LNCAP (cell line): ENCODE measurements at regions not wholly inside any gene's neighbourhood (a gene's known extent, or its start where the extent isn't known, plus 50 kb on each side); places are given as distances from the start of the nearest gene placed in this dataset.
A peak's percentile ranks its signal among the peaks of the same experiment; 100 is the strongest.

ENCODE experiments used
- TF ChIP-seq, protein P1 (sequence below): fragments of 450-650 bp; IDR thresholded peaks from 2 replicates; pipeline ENCODE4 v1.5.1; 2017; ENCODE audit warnings: mild to moderate bottlenecking

DNA sequence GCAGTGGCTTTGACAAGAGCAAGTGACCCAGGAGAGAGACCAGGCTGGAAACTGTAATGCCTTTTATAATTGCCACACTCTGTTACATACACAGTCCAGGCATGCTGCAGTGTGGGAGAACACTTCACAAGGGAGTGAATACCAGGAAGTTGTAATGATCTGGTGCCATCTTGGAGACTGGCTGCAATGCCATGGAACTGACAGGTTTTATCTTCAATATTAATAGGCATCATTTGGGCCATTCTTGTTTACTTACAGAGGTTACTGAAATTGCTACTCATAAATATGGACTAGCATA is 274.3 kb downstream of the AUH start:
- TF ChIP-seq, protein P1, sequence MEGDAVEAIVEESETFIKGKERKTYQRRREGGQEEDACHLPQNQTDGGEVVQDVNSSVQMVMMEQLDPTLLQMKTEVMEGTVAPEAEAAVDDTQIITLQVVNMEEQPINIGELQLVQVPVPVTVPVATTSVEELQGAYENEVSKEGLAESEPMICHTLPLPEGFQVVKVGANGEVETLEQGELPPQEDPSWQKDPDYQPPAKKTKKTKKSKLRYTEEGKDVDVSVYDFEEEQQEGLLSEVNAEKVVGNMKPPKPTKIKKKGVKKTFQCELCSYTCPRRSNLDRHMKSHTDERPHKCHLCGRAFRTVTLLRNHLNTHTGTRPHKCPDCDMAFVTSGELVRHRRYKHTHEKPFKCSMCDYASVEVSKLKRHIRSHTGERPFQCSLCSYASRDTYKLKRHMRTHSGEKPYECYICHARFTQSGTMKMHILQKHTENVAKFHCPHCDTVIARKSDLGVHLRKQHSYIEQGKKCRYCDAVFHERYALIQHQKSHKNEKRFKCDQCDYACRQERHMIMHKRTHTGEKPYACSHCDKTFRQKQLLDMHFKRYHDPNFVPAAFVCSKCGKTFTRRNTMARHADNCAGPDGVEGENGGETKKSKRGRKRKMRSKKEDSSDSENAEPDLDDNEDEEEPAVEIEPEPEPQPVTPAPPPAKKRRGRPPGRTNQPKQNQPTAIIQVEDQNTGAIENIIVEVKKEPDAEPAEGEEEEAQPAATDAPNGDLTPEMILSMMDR = no peak

DNA sequence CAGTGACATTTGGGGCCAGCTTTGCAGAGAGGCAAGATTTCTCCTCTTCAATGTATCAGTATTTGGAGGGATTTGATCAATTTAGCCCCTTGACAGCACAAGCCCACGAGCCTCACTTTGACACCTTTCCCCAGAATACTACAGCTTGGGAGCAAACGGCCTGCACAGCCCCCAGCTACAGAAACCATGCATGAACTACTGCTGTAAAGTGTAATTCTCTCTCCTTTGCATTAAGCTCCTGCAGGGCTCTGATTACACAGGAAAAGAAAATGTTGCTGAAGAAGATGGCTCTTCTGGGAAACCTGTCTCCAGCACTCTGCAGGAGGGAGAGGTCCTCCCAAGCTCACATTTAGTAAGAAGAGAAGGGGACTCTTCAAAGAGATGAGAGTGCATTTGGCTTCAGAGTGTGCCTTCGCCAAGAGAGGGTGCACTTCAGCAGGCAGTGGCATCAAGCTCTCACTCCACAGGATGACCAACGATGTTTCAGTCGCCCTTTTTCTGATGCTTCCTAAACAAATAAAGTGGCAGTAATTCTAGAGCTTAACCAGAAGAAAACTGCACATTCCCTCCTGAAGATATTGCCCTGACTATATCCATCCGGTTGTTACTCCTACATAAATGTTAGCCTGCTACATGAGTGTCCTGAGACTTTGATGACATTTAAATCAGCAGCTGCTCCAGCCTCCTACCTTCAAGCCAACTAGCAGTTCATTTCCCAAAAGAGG is 272.2 kb downstream of the AUH start:
- TF ChIP-seq, protein P1 = peak; percentile 40; the same call in 1 of the 2 replicates

DNA sequence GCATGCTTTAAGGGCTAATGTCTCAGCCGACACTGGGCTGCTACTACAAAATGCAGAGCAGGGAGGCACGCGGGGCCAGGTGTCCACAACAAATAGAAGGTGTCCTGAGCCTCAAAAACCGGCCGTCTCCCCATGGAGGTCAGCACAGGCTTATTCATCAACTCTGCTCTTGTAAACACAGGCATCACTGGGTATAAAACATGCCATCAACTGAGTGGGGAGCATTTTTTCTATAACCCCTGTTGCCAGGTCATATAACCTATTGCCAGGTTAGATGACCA is 271.6 kb downstream of the AUH start:
- TF ChIP-seq, protein P1 = no peak

DNA sequence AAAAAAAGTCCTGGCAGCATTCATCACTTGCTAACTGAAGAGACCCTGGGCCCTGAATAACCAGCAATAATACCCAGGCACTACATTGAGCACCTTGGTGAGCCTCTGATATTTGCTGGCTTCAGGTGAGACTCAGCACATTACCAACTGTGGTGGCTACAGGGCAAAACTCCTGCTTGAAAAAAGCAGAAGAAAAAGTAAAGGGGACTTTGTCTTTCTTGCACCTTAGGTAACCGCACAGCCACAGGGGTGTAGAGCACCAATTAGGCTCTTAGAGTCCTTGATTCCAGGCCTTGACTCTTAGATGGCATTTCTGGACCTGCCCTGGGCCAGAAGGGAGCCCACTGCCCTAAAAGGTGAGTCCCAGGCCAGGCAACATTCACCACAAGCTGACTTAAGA is 269.5 kb downstream of the AUH start:
- TF ChIP-seq, protein P1 = no peak

DNA sequence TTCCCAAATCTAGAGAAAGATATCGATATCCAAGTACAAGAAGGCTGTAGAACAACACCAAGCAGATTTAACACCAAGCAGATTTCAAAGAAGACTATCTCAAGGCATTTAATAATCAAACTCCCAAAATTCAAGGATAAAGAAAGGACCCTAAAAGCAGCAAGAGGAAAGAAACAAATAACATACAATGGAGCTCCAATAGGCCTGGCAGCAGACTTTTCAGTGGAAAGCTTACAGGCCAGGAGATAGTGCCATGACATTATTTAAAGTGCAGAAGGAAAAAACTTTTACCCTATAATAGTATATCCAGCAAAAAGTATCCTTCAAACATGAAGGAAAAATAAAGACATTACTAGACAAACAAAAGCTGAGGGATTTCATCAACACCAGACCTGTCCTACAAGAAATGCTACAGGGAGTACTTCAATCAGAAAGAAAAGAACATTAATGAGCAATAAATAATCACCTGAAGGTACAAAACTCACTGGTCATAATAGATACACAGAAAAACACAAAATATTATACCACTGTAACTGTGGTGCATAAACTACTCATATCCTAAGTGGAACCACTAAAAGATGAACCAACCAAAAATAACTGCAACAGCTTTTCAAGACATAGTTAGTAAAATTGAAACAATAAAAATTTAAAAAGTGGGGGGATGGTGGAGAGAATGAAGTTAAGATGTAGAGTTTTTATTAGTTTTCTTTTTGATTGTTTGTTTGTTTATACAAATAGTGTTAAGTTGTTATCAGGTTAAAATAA is 267.2 kb downstream of the AUH start:
- TF ChIP-seq, protein P1 = no peak

DNA sequence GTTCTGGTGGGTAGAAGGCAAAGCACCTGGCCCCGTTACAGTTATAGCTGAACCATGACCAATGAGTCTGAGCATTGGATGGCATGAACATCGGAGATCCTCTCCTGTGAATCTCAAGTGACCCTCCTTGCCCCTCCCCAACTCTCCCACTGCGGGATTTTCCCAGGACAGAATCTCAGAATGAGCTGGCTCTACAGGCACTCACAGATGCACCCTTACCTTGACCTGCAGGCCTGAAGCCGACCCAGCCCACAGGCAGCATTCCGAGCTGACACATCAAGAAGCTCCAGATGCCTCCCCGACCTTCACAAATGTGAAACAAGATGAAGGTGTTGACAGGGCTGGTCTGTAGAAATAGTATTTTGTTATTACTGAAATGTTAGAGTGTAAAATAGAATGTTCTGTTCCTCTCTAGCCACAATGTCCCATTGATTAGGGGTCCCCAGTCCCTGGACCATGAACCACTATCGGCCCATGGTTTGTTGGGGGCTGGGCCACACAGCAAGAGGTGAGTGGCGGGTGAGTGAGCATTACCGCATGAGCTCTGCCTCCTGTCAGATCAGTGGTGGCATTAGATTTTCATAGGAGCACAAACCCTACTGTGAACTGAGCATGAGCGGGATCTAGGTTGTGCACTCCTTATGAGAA is 263.4 kb downstream of the AUH start:
- TF ChIP-seq, protein P1 = no peak

DNA sequence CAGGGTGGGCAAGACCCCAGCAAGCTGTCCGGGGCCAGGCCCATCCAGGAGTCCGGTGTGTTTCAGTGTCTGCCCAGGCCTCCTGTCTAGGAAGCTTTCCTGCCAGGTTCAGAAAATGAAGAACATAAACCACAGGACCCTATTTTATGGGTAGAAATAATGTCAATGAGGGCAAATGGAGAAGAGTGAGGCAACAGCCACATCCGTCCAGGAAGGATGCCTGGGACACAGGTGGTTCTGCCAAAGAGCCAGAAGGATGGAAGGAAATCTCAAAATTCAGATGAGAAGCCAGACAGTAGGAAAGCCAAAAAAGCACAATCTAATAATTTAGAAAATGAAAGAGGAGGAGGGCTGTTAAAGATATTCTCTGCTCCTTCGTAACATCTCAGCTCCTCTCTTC is 262.3 kb downstream of the AUH start:
- TF ChIP-seq, protein P1 = no peak
